Liver (tissue), 8 donors: ENCODE measurements at regions not wholly inside any gene's neighbourhood (a gene's known extent, or its start where the extent isn't known, plus 50 kb on each side); places are given as distances from the start of the nearest gene placed in this dataset.
"Not testable (repeated sequence)": the region's sequence is repeated elsewhere in the genome, so short reads cannot be mapped to it uniquely, and the experiment has no call there.

Experiments used
- DNase-seq: peaks from one replicate; pipeline ENCODE4 v3.0.0-alpha.2; 2017; ENCODE audit warnings: low spot score
- H3K27ac ChIP-seq, 2 donors: one replicate each; pipeline ENCODE4 v1.7.0; 2013; ENCODE audit warnings: inconsistent platforms in 2 of 2, low read length in 2 of 2, control low read depth in 1 of 2, low read depth in 1 of 2, mild to moderate bottlenecking in 1 of 2
- H3K27me3 ChIP-seq, 4 donors: one replicate each; pipeline versions ENCODE4 v1.6.1 to v1.7.0; 2013; ENCODE audit warnings: low read length in 3 of 4, inconsistent platforms in 1 of 4, mild to moderate bottlenecking in 1 of 4, moderate library complexity in 1 of 4; ENCODE audit not compliant: control insufficient read depth in 4 of 4, insufficient read depth in 4 of 4
- H3K36me3 ChIP-seq, 4 donors: one replicate each; pipeline versions ENCODE4 v1.6.1 to v1.7.0; 2013; ENCODE audit warnings: low read length in 3 of 4, mild to moderate bottlenecking in 3 of 4, low read depth in 1 of 4, moderate library complexity in 1 of 4; ENCODE audit not compliant: control insufficient read depth in 4 of 4, insufficient read depth in 3 of 4
- H3K4me1 ChIP-seq, 4 donors: one replicate each; pipeline versions ENCODE4 v1.6.1 to v1.7.0; 2013; ENCODE audit warnings: low read length in 3 of 4, mild to moderate bottlenecking in 3 of 4, moderate library complexity in 1 of 4; ENCODE audit not compliant: control insufficient read depth in 4 of 4, insufficient read depth in 4 of 4
- H3K4me3 ChIP-seq, 3 donors: one replicate each; pipeline versions ENCODE4 v1.6.1 to v1.7.0; 2013; ENCODE audit warnings: low read length in 3 of 3, control low read depth in 1 of 3, low read depth in 1 of 3, mild to moderate bottlenecking in 1 of 3
- H3K9ac ChIP-seq, 2 donors: one replicate each; pipeline ENCODE4 v1.7.0; 2013; ENCODE audit warnings: low read length in 2 of 2, mild to moderate bottlenecking in 2 of 2, moderate library complexity in 2 of 2, control low read depth in 1 of 2, low read depth in 1 of 2
- H3K9me3 ChIP-seq, 4 donors: one replicate each; pipeline versions ENCODE4 v1.6.1 to v1.7.0; 2013; ENCODE audit warnings: low read length in 3 of 4; ENCODE audit not compliant: control insufficient read depth in 4 of 4
- CTCF ChIP-seq: fragments of 150-350 bp; IDR thresholded peaks from 2 replicates; pipeline ENCODE4 v1.5.1; 2017; ENCODE audit warnings: improper control_type of control experiment, low read depth, low read length; ENCODE audit not compliant: missing input control
- EGR1 ChIP-seq, 2 donors: IDR thresholded peaks; 2 replicates each; pipeline ENCODE4 v1.6.1; 2016 to 2018; ENCODE audit warnings: antibody characterized with exemption in 2 of 2, low read depth in 2 of 2
- FOXA1 ChIP-seq: IDR thresholded peaks from 2 replicates; pipeline ENCODE4 v1.6.1; 2016; ENCODE audit warnings: antibody characterized with exemption
- GABPA ChIP-seq, 2 donors: IDR thresholded peaks in 1 of 2; conservative IDR thresholded peaks in 1 of 2; 2 replicates each; pipeline ENCODE4 v1.6.1; 2016; ENCODE audit warnings: antibody characterized with exemption in 2 of 2, mild to moderate bottlenecking in 1 of 2, moderate library complexity in 1 of 2
- HNF4A ChIP-seq, 2 donors: conservative IDR thresholded peaks; 2 replicates each; pipeline ENCODE4 v1.6.1; 2016; ENCODE audit warnings: antibody characterized with exemption in 2 of 2, mild to moderate bottlenecking in 2 of 2
- HNF4G ChIP-seq: IDR thresholded peaks from 2 replicates; pipeline ENCODE4 v1.6.1; 2016; ENCODE audit warnings: antibody characterized with exemption
- JUND ChIP-seq, 2 donors: IDR thresholded peaks; 2 replicates each; pipeline ENCODE4 v1.6.1; 2016; ENCODE audit warnings: antibody characterized with exemption in 2 of 2
- MAX ChIP-seq: IDR thresholded peaks from 2 replicates; pipeline ENCODE4 v1.6.1; 2016; ENCODE audit warnings: antibody characterized with exemption
- NR2F2 ChIP-seq: IDR thresholded peaks from 2 replicates; pipeline ENCODE4 v1.6.1; 2016; ENCODE audit warnings: antibody characterized with exemption
- RAD21 ChIP-seq, 2 donors: IDR thresholded peaks; 2 replicates each; pipeline ENCODE4 v1.6.1; 2016; ENCODE audit warnings: antibody characterized with exemption in 2 of 2, mild to moderate bottlenecking in 2 of 2
- RXRA ChIP-seq, 2 donors: IDR thresholded peaks; 2 replicates each; pipeline ENCODE4 v1.6.1; 2017 to 2018; ENCODE audit warnings: antibody characterized with exemption in 2 of 2, mild to moderate bottlenecking in 1 of 2
- SP1 ChIP-seq: IDR thresholded peaks from 2 replicates; pipeline ENCODE4 v1.6.1; 2018; ENCODE audit warnings: antibody characterized with exemption, mild to moderate bottlenecking
- TAF1 ChIP-seq: conservative IDR thresholded peaks from 2 replicates; pipeline ENCODE4 v1.6.1; 2016; ENCODE audit warnings: antibody characterized with exemption, mild to moderate bottlenecking
- WGBS: extraction: QIAGEN DNeasy Blood & Tissue Kit; methylation state at CpG from one replicate; pipeline ENCODE4 v1.1.7; 2013; 5-methylcytosine and 5-hydroxymethylcytosine counted together
- TF ChIP-seq, protein P1 (sequence below): IDR thresholded peaks from 2 replicates; pipeline ENCODE4 v1.6.1; 2016; ENCODE audit warnings: antibody characterized with exemption
- TF ChIP-seq, protein P2 (sequence below): IDR thresholded peaks from 2 replicates; pipeline ENCODE4 v1.6.1; 2016; ENCODE audit warnings: antibody characterized with exemption
- donor health status: healthy.
- donor health status: healthy.
- donor health status: healthy.
- donor health status: healthy.
- donor health status: healthy.

GRCh38 chr2:216930716-216931115 is 70.9 kb upstream of the TNP1 start:
- 76% methylated on average over 2 of the region's 2 CpGs for WGBS
- no peaks in the 10 kb centered on the region for H3K27me3 ChIP-seq
- no peak overlapping the region for H3K9ac ChIP-seq
- no peaks in the 10 kb centered on the region for H3K36me3 ChIP-seq
- no peak overlapping the region for H3K4me3 ChIP-seq
- no peak overlapping the region for H3K27ac ChIP-seq
- H3K4me1 ChIP-seq, result no peaks in the 10 kb centered on the region
- TF ChIP-seq SP1 (no peak), HNF4G (no peak), RXRA (IDR thresholded peaks at IDR 0.05) (no peak), RAD21 (IDR thresholded peaks at IDR 0.05) (no peak), JUND (IDR thresholded peaks at IDR 0.05) (no peak), FOXA1 (no peak), TAF1 (no peak), MAX (no peak)
- TF ChIP-seq, protein P1, sequence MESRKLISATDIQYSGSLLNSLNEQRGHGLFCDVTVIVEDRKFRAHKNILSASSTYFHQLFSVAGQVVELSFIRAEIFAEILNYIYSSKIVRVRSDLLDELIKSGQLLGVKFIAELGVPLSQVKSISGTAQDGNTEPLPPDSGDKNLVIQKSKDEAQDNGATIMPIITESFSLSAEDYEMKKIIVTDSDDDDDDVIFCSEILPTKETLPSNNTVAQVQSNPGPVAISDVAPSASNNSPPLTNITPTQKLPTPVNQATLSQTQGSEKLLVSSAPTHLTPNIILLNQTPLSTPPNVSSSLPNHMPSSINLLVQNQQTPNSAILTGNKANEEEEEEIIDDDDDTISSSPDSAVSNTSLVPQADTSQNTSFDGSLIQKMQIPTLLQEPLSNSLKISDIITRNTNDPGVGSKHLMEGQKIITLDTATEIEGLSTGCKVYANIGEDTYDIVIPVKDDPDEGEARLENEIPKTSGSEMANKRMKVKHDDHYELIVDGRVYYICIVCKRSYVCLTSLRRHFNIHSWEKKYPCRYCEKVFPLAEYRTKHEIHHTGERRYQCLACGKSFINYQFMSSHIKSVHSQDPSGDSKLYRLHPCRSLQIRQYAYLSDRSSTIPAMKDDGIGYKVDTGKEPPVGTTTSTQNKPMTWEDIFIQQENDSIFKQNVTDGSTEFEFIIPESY, result no peak
- no peaks in the 10 kb centered on the region for H3K9me3 ChIP-seq
- no peak for DNase-seq

DNA sequence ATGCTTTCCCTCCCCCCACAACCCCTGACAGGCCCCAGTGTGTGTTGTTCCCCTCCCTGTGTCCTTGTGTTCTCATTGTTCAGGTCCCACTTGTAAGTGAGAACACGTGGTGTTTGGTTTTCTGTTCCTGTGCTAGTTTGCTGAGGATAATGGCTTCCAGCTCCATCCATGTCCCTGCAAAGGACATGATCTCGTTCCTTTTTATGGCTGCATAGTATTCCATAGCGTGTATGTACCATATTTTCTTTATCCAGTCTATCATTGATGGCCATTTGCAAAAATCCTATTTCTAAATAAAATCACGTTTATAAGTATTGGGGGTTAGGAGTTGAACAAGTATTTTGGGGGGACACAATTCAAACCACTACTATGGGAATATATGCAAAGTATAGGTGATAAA is 69.5 kb upstream of the TNP1 start:
- H3K27ac ChIP-seq, DNase-seq, H3K9ac ChIP-seq, H3K9me3 ChIP-seq, H3K4me1 ChIP-seq, H3K36me3 ChIP-seq, H3K27me3 ChIP-seq, H3K4me3 ChIP-seq: not testable (repeated sequence)
- 74% methylated on average over 4 of the region's 4 CpGs for WGBS

DNA sequence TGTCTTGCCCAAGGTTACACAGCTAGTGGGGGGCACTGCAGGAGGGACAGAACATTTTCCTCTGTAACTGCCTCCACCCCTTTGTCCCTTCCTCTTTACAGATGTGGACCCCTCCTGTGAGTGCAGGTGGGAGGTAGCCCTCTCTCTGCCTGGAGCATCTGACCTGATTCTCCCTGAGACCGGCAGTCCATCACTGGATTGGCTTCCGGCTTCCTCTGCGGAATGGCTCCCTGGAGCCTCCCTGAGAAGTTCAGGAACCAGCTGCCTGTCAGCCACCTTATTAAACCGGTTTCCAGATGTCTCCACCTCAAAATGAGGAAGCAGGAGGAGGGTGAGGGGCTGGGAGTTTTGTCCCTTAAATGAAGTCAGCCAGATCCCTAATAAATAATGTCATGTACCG is 67.3 kb upstream of the TNP1 start:
- H3K4me1 ChIP-seq, result no peaks in the 10 kb centered on the region
- 69% methylated on average over 5 of the region's 5 CpGs for WGBS
- no peak overlapping the region for H3K4me3 ChIP-seq
- DNase-seq, result no peak
- TF ChIP-seq NR2F2 (no peak), SP1 (no peak), TAF1 (no peak), CTCF (no peak), HNF4A (conservative IDR thresholded peaks at IDR 0.05) (no peak), GABPA (IDR thresholded peaks at IDR 0.05 in 1 of 2, conservative IDR thresholded peaks at IDR 0.05 in 1 of 2) (no peak), HNF4G (no peak), EGR1 (IDR thresholded peaks at IDR 0.05; ENCODE audit: low read depth in 2 of 2) (no peak), JUND (IDR thresholded peaks at IDR 0.05) (no peak)
- TF ChIP-seq, protein P2, sequence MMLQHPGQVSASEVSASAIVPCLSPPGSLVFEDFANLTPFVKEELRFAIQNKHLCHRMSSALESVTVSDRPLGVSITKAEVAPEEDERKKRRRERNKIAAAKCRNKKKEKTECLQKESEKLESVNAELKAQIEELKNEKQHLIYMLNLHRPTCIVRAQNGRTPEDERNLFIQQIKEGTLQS, result no peak
- TF ChIP-seq, protein P1, result no peak
- H3K36me3 ChIP-seq, result no peaks in the 10 kb centered on the region
- H3K9ac ChIP-seq, result no peak overlapping the region
- H3K9me3 ChIP-seq, result no peaks in the 10 kb centered on the region
- H3K27ac ChIP-seq, result no peak overlapping the region
- H3K27me3 ChIP-seq, result no peaks in the 10 kb centered on the region
